ENCODE measurements at regions not wholly inside any gene's neighbourhood (a gene's known extent, or its start where the extent isn't known, plus 50 kb on each side); places are given as distances from the start of the nearest gene placed in this dataset.

DNA sequence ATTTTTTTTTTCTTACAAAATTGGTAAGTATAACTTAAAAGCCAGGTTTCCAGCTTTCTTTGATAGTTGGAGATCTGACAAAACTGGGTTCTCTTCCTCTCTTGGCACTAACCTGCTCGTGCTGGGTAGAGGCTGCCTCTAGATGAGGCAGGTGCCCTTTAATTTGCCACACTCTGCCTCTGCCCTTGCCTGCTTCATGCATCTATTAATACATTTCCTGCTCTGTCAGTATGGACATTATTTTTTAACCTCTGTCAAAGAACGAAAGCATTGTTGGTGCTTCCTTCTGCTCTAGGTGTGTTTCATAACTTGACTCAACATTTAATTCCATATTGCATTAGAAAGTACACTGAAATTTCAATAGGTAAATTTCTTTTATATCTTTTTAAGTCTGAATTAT, 490.7 kb upstream of the ZEB2 start:
- TF ChIP-seq, protein P1, sequence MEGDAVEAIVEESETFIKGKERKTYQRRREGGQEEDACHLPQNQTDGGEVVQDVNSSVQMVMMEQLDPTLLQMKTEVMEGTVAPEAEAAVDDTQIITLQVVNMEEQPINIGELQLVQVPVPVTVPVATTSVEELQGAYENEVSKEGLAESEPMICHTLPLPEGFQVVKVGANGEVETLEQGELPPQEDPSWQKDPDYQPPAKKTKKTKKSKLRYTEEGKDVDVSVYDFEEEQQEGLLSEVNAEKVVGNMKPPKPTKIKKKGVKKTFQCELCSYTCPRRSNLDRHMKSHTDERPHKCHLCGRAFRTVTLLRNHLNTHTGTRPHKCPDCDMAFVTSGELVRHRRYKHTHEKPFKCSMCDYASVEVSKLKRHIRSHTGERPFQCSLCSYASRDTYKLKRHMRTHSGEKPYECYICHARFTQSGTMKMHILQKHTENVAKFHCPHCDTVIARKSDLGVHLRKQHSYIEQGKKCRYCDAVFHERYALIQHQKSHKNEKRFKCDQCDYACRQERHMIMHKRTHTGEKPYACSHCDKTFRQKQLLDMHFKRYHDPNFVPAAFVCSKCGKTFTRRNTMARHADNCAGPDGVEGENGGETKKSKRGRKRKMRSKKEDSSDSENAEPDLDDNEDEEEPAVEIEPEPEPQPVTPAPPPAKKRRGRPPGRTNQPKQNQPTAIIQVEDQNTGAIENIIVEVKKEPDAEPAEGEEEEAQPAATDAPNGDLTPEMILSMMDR (IDR thresholded peaks at IDR 0.05) = no peak
- TF ChIP-seq POLR2A (IDR thresholded peaks at IDR 0.05) = no peak
